ACC112 (cell line): ENCODE measurements at regions not wholly inside any gene's neighbourhood (a gene's known extent, or its start where the extent isn't known, plus 50 kb on each side); places are given as distances from the start of the nearest gene placed in this dataset.

Experiments used
- H2AFZ ChIP-seq: fragments of 200-600 bp; sonication (generic); one replicate; pipeline ENCODE4 v1.6.0; 2017; ENCODE audit warnings: antibody characterized with exemption, low read length; ENCODE audit not compliant: unreplicated experiment
- H3K27ac ChIP-seq: fragments of 200-600 bp; sonication (generic); 2 replicates; pipeline ENCODE4 v1.5.1; 2014; ENCODE audit warnings: low read depth, mild to moderate bottlenecking, antibody characterized with exemption, low read length, moderate library complexity
- H3K27me3 ChIP-seq: fragments of 200-600 bp; sonication (generic); 2 replicates; pipeline ENCODE4 v1.6.1; 2014; ENCODE audit warnings: mild to moderate bottlenecking, antibody characterized with exemption, low read length, moderate library complexity, mixed read lengths; ENCODE audit not compliant: insufficient read depth
- H3K36me3 ChIP-seq: fragments of 200-600 bp; sonication (generic); 2 replicates; pipeline ENCODE4 v1.6.1; 2016; ENCODE audit warnings: mild to moderate bottlenecking, antibody characterized with exemption, low read length, moderate library complexity, mixed read lengths; ENCODE audit not compliant: insufficient read depth
- H3K4me1 ChIP-seq: fragments of 200-600 bp; sonication (generic); one replicate; pipeline ENCODE4 v1.6.1; 2016; ENCODE audit warnings: low read length, mixed read lengths; ENCODE audit not compliant: insufficient read depth, unreplicated experiment, control insufficient read depth
- H3K4me3 ChIP-seq: fragments of 200-600 bp; sonication (generic); 2 replicates; pipeline ENCODE4 v1.5.1; 2014; ENCODE audit warnings: mild to moderate bottlenecking, low read depth, low read length
- H3K79me2 ChIP-seq: fragments of 200-600 bp; sonication (generic); one replicate; pipeline ENCODE4 v1.6.0; 2016; ENCODE audit warnings: low read length; ENCODE audit not compliant: control insufficient read depth, unreplicated experiment, insufficient read depth

GRCh38 chr17:37829592-37830123 lies 84.8 kb upstream of the HNF1B start:
- H3K27me3 ChIP-seq = no peaks in the 10 kb centered on the region; the same call in 1 of the 2 replicates
- H3K4me3 ChIP-seq = no peak overlapping the region
- no peak overlapping the region for H2AFZ ChIP-seq
- no peaks in the 10 kb centered on the region for H3K36me3 ChIP-seq
- H3K27ac ChIP-seq = no peak overlapping the region
- H3K79me2 ChIP-seq = no peaks in the 10 kb centered on the region
- peaks cover 19% of the 10 kb centered on the region for H3K4me1 ChIP-seq

GRCh38 chr17:37828651-37829124 lies 83.8 kb upstream of the HNF1B start:
- H3K4me1 ChIP-seq = peaks cover 24% of the 10 kb centered on the region
- no peaks in the 10 kb centered on the region for H3K79me2 ChIP-seq
- no peak overlapping the region for H2AFZ ChIP-seq
- H3K27ac ChIP-seq = no peak overlapping the region
- no peaks in the 10 kb centered on the region for H3K27me3 ChIP-seq
- H3K36me3 ChIP-seq = no peaks in the 10 kb centered on the region
- no peak overlapping the region for H3K4me3 ChIP-seq

GRCh38 chr17:37827905-37828650 lies 83.2 kb upstream of the HNF1B start:
- no peak overlapping the region for H3K4me3 ChIP-seq
- H3K4me1 ChIP-seq = peaks cover 24% of the 10 kb centered on the region
- H2AFZ ChIP-seq = no peak overlapping the region
- H3K79me2 ChIP-seq = no peaks in the 10 kb centered on the region
- no peaks in the 10 kb centered on the region for H3K36me3 ChIP-seq
- no peak overlapping the region for H3K27ac ChIP-seq
- H3K27me3 ChIP-seq = no peaks in the 10 kb centered on the region

GRCh38 chr17:37826497-37827430 lies 81.9 kb upstream of the HNF1B start:
- no peaks in the 10 kb centered on the region for H3K36me3 ChIP-seq
- H3K27me3 ChIP-seq = no peaks in the 10 kb centered on the region; the same call in 1 of the 2 replicates
- H3K4me1 ChIP-seq = peaks cover 24% of the 10 kb centered on the region
- H3K79me2 ChIP-seq = no peaks in the 10 kb centered on the region
- H3K27ac ChIP-seq = no peak overlapping the region
- H3K4me3 ChIP-seq = no peak overlapping the region
- no peak overlapping the region for H2AFZ ChIP-seq

GRCh38 chr17:37825851-37826250 lies 81.0 kb upstream of the HNF1B start:
- H3K4me1 ChIP-seq = peaks cover 24% of the 10 kb centered on the region
- no peaks in the 10 kb centered on the region; the same call in 1 of the 2 replicates for H3K27me3 ChIP-seq
- no peaks in the 10 kb centered on the region for H3K79me2 ChIP-seq
- no peak overlapping the region for H3K4me3 ChIP-seq
- H3K27ac ChIP-seq = no peak overlapping the region
- H2AFZ ChIP-seq = no peak overlapping the region
- H3K36me3 ChIP-seq = no peaks in the 10 kb centered on the region

GRCh38 chr17:37824534-37825485 lies 80.0 kb upstream of the HNF1B start:
- Histone ChIP-seq H2AFZ (peak overlapping the region; percentile 92), H3K79me2 (no peaks in the 10 kb centered on the region), H3K4me1 (peaks cover 24% of the 10 kb centered on the region), H3K4me3 (no peak overlapping the region), H3K27ac (no peak overlapping the region), H3K27me3 (no peaks in the 10 kb centered on the region; the same call in 1 of the 2 replicates), H3K36me3 (no peaks in the 10 kb centered on the region)

GRCh38 chr17:37823996-37824395 lies 79.1 kb upstream of the HNF1B start:
- Histone ChIP-seq H2AFZ (no peak overlapping the region), H3K79me2 (no peaks in the 10 kb centered on the region), H3K27ac (no peak overlapping the region), H3K4me1 (peaks cover 22% of the 10 kb centered on the region), H3K36me3 (no peaks in the 10 kb centered on the region), H3K27me3 (no peaks in the 10 kb centered on the region; the same call in 1 of the 2 replicates), H3K4me3 (no peak overlapping the region)

GRCh38 chr17:37820995-37821713 lies 76.3 kb upstream of the HNF1B start:
- Histone ChIP-seq H3K4me1 (peaks cover 13% of the 10 kb centered on the region), H3K79me2 (no peaks in the 10 kb centered on the region), H3K36me3 (no peaks in the 10 kb centered on the region), H3K4me3 (no peak overlapping the region), H3K27me3 (no peaks in the 10 kb centered on the region; the same call in 1 of the 2 replicates), H2AFZ (no peak overlapping the region), H3K27ac (no peak overlapping the region)

- H3K36me3 ChIP-seq = no peaks in the 10 kb centered on the region
- H2AFZ ChIP-seq = no peak overlapping the region
These were observed 75.6 kb upstream of the HNF1B start for GRCh38 chr17:37820313-37820994.

More at GRCh38 chr17:37820313-37820994, 75.6 kb upstream of the HNF1B start:
- no peak overlapping the region for H3K27ac ChIP-seq
- H3K4me3 ChIP-seq = no peak overlapping the region
- H3K4me1 ChIP-seq = peaks cover 13% of the 10 kb centered on the region
- no peaks in the 10 kb centered on the region; the same call in 1 of the 2 replicates for H3K27me3 ChIP-seq
- H3K79me2 ChIP-seq = no peaks in the 10 kb centered on the region
